AG04449 (cell line): ENCODE measurements at regions not wholly inside any gene's neighbourhood (a gene's known extent, or its start where the extent isn't known, plus 50 kb on each side); places are given as distances from the start of the nearest gene placed in this dataset.

Experiments used
- CTCF ChIA-PET: fragments of 350-600 bp; formaldehyde crosslinking; extraction: SDS; loops from one replicate; lab custom pipeline; 2021; ENCODE audit warnings: antibody characterized with exemption; lab: Yijun Ruan, JAX
- POLR2A ChIA-PET: fragments of 400-600, 350-600 bp; formaldehyde crosslinking; extraction: SDS; loops from one replicate; lab custom pipeline; 2020; ENCODE audit warnings: antibody characterized with exemption, inconsistent platforms; lab: Yijun Ruan, JAX
- DNase-seq: peaks from one replicate; pipeline ENCODE4 v3.0.0-alpha.2; 2010; ENCODE audit warnings: low read depth, low spot score
- H3K4me3 ChIP-seq: 2 replicates; pipeline ENCODE4 v1.5.1; 2011; ENCODE audit warnings: low read depth, mild to moderate bottlenecking, control low read depth, low read length
- TF ChIP-seq, protein P1 (sequence below): IDR thresholded peaks from one replicate; pipeline ENCODE4 v1.5.1; 2011; ENCODE audit warnings: mild to moderate bottlenecking, moderate library complexity, low read length, control low read depth, inconsistent platforms; ENCODE audit not compliant: insufficient read depth; ENCODE audit errors: missing control alignments

DNA sequence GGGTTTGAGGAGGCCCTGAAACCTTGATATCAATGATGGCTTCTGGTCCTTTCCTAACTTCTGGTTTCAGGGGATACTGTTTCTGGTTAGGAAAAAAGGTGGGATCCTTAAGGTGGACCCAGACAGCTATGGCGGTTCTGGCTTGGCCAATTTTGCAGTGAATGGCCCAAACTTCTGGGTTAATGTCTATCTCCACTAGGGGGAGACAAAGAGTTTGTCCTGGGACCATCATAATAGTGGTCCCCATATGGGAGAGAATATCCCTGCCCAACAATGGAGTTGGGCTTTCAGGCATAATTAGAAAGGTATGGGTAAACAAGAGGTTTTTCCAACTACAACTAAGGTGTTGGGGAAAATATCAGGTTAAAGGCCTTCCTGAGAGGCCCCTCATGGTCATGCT lies 273.5 kb downstream of the CALCRL start:
- no peak overlapping the region for H3K4me3 ChIP-seq
- ChIA-PET CTCF (no interaction called here), POLR2A (no interaction called here)
- TF ChIP-seq, protein P1, sequence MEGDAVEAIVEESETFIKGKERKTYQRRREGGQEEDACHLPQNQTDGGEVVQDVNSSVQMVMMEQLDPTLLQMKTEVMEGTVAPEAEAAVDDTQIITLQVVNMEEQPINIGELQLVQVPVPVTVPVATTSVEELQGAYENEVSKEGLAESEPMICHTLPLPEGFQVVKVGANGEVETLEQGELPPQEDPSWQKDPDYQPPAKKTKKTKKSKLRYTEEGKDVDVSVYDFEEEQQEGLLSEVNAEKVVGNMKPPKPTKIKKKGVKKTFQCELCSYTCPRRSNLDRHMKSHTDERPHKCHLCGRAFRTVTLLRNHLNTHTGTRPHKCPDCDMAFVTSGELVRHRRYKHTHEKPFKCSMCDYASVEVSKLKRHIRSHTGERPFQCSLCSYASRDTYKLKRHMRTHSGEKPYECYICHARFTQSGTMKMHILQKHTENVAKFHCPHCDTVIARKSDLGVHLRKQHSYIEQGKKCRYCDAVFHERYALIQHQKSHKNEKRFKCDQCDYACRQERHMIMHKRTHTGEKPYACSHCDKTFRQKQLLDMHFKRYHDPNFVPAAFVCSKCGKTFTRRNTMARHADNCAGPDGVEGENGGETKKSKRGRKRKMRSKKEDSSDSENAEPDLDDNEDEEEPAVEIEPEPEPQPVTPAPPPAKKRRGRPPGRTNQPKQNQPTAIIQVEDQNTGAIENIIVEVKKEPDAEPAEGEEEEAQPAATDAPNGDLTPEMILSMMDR: no peak
- no peak for DNase-seq

DNA sequence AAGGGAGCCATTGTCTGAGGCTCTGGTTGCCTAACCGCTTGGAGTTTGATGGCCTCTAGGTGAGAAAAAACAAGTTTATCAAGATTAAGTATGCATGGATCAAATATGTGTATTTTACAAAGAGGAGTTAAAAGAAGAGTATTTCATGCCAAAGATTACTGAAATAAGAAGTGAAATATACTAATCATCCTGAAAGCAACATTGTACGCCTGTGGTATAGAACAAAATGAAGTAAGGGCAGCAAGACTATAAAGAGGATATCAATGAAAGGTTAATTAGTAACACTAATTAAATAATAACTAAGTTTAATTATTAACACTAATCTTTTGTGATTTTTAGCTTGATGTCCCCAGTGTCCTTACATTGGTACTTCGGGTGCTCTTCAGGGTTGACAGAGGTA lies 276.7 kb downstream of the CALCRL start:
- DNase-seq: no peak
- TF ChIP-seq, protein P1: no peak
- no peak overlapping the region for H3K4me3 ChIP-seq
- CTCF ChIA-PET: no interaction called here
- POLR2A ChIA-PET: no interaction called here

DNA sequence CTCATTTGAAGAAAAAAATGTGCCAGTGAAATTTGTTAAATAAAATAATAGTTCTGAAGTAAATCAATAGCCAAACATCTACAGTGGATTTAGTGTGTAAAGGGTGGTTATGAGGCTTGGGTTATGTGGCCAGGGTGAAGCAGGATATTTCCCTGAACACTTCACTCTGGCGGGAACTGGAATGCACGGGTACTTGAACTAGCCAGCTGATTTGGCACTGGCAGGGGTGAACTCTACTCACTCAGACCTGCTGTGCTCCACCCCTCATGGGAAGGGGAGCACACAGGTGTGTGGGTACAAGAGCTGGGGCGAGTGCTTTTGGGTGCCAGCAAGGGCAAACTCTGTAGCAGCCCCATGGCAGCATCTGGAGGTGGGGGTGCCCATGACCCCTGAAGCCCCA lies 278.2 kb downstream of the CALCRL start:
- TF ChIP-seq, protein P1: no peak
- ChIA-PET POLR2A (no interaction called here), CTCF (no interaction called here)
- no peak overlapping the region for H3K4me3 ChIP-seq
- DNase-seq: no peak

- H3K4me3 ChIP-seq: no peak overlapping the region
- CTCF ChIA-PET: no interaction called here
- DNase-seq: no peak
- TF ChIP-seq, protein P1: no peak
- POLR2A ChIA-PET: no interaction called here
These were observed 279.0 kb downstream of the CALCRL start for GRCh38 chr2:187168720-187169713.

DNA sequence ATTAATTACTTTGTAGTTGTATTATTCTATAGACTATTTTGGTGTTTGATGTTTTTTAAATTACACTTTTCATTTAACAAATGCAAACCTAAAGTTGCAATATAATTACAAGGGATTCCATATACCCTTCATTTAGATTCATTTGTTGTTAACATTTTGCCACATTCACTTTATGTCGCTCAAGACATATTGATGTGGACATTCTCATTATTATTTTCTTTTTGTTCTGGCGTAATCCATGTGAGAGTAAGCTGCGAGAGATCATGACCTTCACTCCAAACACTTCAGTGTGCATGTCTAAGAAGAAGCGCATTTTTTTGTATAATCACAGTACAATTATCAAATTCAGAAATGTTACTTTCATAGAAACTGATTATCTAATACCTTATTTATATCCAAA lies 280.6 kb downstream of the CALCRL start:
- no peak overlapping the region for H3K4me3 ChIP-seq
- TF ChIP-seq, protein P1: no peak
- ChIA-PET POLR2A (no interaction called here), CTCF (no interaction called here)
- no peak for DNase-seq

GRCh38 chr2:187165936-187166610 lies 282.0 kb downstream of the CALCRL start:
- POLR2A ChIA-PET: no interaction called here
- CTCF ChIA-PET: interaction anchor here (1.2 kb wide), 1 partner anchor 9 kb away, joined by 3 read pairs; no protein-coding TSS in a partner anchor
- no peak for DNase-seq
- no peak overlapping the region for H3K4me3 ChIP-seq
- TF ChIP-seq, protein P1: no peak
